H9 (cell line): ENCODE measurements at regions not wholly inside any gene's neighbourhood (a gene's known extent, or its start where the extent isn't known, plus 50 kb on each side); places are given as distances from the start of the nearest gene placed in this dataset.

ENCODE experiments used
- DNase-seq: peaks from one replicate; pipeline ENCODE4 v3.0.0-alpha.2; 2017
- H2AFZ ChIP-seq: one replicate; pipeline ENCODE4 v1.6.1; 2013; ENCODE audit warnings: mild to moderate bottlenecking, low read length, control low read depth, moderate library complexity
- H2AK5ac ChIP-seq: 2 replicates; pipeline ENCODE4 v1.6.1; 2013; ENCODE audit warnings: low read length, control low read depth, mixed read lengths; ENCODE audit not compliant: insufficient read length
- H2BK120ac ChIP-seq: one replicate; pipeline ENCODE4 v1.6.1; 2013; ENCODE audit warnings: low read depth, mild to moderate bottlenecking, low read length, control low read depth, inconsistent platforms; ENCODE audit not compliant: poor library complexity, severe bottlenecking
- H2BK12ac ChIP-seq: 2 replicates; pipeline ENCODE4 v1.6.1; 2013; ENCODE audit warnings: low read length, control low read depth, mixed read lengths, low read depth; ENCODE audit not compliant: insufficient read length
- H2BK15ac ChIP-seq: 2 replicates; pipeline ENCODE4 v1.6.1; 2013; ENCODE audit warnings: low read depth, low read length, control low read depth
- H2BK20ac ChIP-seq: one replicate; pipeline ENCODE4 v1.6.1; 2013; ENCODE audit warnings: low read depth, mild to moderate bottlenecking, low read length, control low read depth, inconsistent platforms; ENCODE audit not compliant: poor library complexity, severe bottlenecking
- H2BK5ac ChIP-seq: 2 replicates; pipeline ENCODE4 v1.6.1; 2013; ENCODE audit warnings: low read length, control low read depth, mixed read lengths; ENCODE audit not compliant: insufficient read length
- H3K14ac ChIP-seq: 2 replicates; pipeline ENCODE4 v1.6.1; 2013; ENCODE audit warnings: low read length, control low read depth; ENCODE audit not compliant: insufficient read depth
- H3K18ac ChIP-seq: 2 replicates; pipeline ENCODE4 v1.6.1; 2013; ENCODE audit warnings: low read depth, mild to moderate bottlenecking, mixed read lengths, low read length, control low read depth; ENCODE audit not compliant: insufficient read length
- H3K23ac ChIP-seq: 2 replicates; pipeline ENCODE4 v1.6.1; 2013; ENCODE audit warnings: low read length, control low read depth, mixed read lengths, low read depth; ENCODE audit not compliant: insufficient read length
- H3K23me2 ChIP-seq: 2 replicates; pipeline ENCODE4 v1.6.1; 2013; ENCODE audit warnings: low read depth, mild to moderate bottlenecking, mixed read lengths, low read length, control low read depth; ENCODE audit not compliant: insufficient read length, poor library complexity, severe bottlenecking
- H3K27ac ChIP-seq: 2 replicates; pipeline ENCODE4 v1.5.1; 2013; ENCODE audit warnings: low read length, control low read depth, mixed read lengths, low read depth; ENCODE audit not compliant: insufficient read length
- H3K27me3 ChIP-seq: 2 replicates; pipeline ENCODE4 v1.6.1; 2013; ENCODE audit warnings: low read length, control low read depth, inconsistent platforms; ENCODE audit not compliant: insufficient read depth
- H3K4ac ChIP-seq: 2 replicates; pipeline ENCODE4 v1.6.1; 2013; ENCODE audit warnings: low read depth, mild to moderate bottlenecking, control low read depth, inconsistent platforms, low read length, moderate library complexity
- H3K4me1 ChIP-seq: 2 replicates; pipeline ENCODE4 v1.6.1; 2013; ENCODE audit warnings: low read length, control low read depth, inconsistent platforms; ENCODE audit not compliant: insufficient read depth
- H3K4me2 ChIP-seq: 2 replicates; pipeline ENCODE4 v1.6.1; 2013; ENCODE audit warnings: low read length, control low read depth, mixed read lengths; ENCODE audit not compliant: insufficient read length, insufficient read depth
- H3K56ac ChIP-seq: 2 replicates; pipeline ENCODE4 v1.6.1; 2013; ENCODE audit warnings: low read depth, mild to moderate bottlenecking, mixed read lengths, low read length, control low read depth; ENCODE audit not compliant: insufficient read length
- H3K79me1 ChIP-seq: 2 replicates; pipeline ENCODE4 v1.6.1; 2013; ENCODE audit warnings: low read depth, mild to moderate bottlenecking, moderate library complexity, low read length, control low read depth, inconsistent platforms; ENCODE audit not compliant: insufficient read depth, poor library complexity, severe bottlenecking
- H3K79me2 ChIP-seq: 2 replicates; pipeline ENCODE4 v1.6.1; 2013; ENCODE audit warnings: low read length, control low read depth, inconsistent platforms; ENCODE audit not compliant: insufficient read depth
- H3K9ac ChIP-seq: 2 replicates; pipeline ENCODE4 v1.6.1; 2013; ENCODE audit warnings: low read length, control low read depth, mixed read lengths; ENCODE audit not compliant: insufficient read length; ENCODE audit errors: extremely low read depth
- H3K9me3 ChIP-seq: one replicate; pipeline ENCODE4 v1.6.1; 2013; ENCODE audit warnings: low read depth, low read length, inconsistent platforms; ENCODE audit not compliant: control insufficient read depth
- H3T11ph ChIP-seq: one replicate; pipeline ENCODE4 v1.6.1; 2013; ENCODE audit warnings: mild to moderate bottlenecking, low read length, control low read depth, inconsistent platforms
- H4K20me1 ChIP-seq: one replicate; pipeline ENCODE4 v1.6.1; 2013; ENCODE audit not compliant: control insufficient read depth, insufficient read length, insufficient read depth
- H4K5ac ChIP-seq: 2 replicates; pipeline ENCODE4 v1.6.1; 2013; ENCODE audit warnings: low read depth, mild to moderate bottlenecking, mixed read lengths, low read length, control low read depth; ENCODE audit not compliant: insufficient read length
- H4K8ac ChIP-seq: replicated peaks from 2 replicates; pipeline ENCODE4 v1.6.1; 2013; ENCODE audit warnings: low read length, control low read depth, mixed read lengths, low read depth; ENCODE audit not compliant: insufficient read length
- H4K91ac ChIP-seq: 2 replicates; pipeline ENCODE4 v1.6.1; 2013; ENCODE audit warnings: low read depth, mild to moderate bottlenecking, moderate library complexity, mixed read lengths, low read length, control low read depth; ENCODE audit not compliant: insufficient read length
- H3K27ac Mint-ChIP-seq, 3 experiments: 2 replicates in 2 of 3; 3 replicates in 1 of 3; pipeline ENCODE4 v1.8.0; 2020 to 2021; ENCODE audit warnings: mixed read lengths in 3 of 3, mild to moderate bottlenecking in 1 of 3, moderate library complexity in 1 of 3
- H3K27me3 Mint-ChIP-seq: 2 replicates; pipeline ENCODE4 v1.8.0; 2021; ENCODE audit warnings: low read depth, mild to moderate bottlenecking, moderate library complexity, mixed read lengths
- H3K36me3 Mint-ChIP-seq, 3 experiments: 2 replicates in 2 of 3; 3 replicates in 1 of 3; pipeline ENCODE4 v1.8.0; 2020 to 2021; ENCODE audit warnings: low read depth in 3 of 3, mixed read lengths in 3 of 3; ENCODE audit not compliant: insufficient read depth in 1 of 3
- H3K4me1 Mint-ChIP-seq, 2 experiments: 2 replicates each; pipeline ENCODE4 v1.8.0; 2020; ENCODE audit warnings: mixed read lengths in 2 of 2
- H3K4me3 Mint-ChIP-seq, 2 experiments: 2 replicates in 1 of 2; 3 replicates in 1 of 2; pipeline ENCODE4 v1.8.0; 2020 to 2021; ENCODE audit warnings: mild to moderate bottlenecking in 2 of 2, mixed read lengths in 2 of 2, moderate library complexity in 1 of 2
- H3K9me3 Mint-ChIP-seq, 2 experiments: 2 replicates in 1 of 2; 3 replicates in 1 of 2; pipeline ENCODE4 v1.8.0; 2020; ENCODE audit warnings: mild to moderate bottlenecking in 2 of 2, mixed read lengths in 2 of 2, moderate library complexity in 1 of 2
- CTCF ChIP-seq: fragments of 200-600 bp; sonication (generic); conservative IDR thresholded peaks from 3 replicates; pipeline ENCODE4 v1.8.0; 2021; ENCODE audit warnings: antibody characterized with exemption, mild to moderate bottlenecking
- WGBS: extraction: QIAGEN DNeasy Blood & Tissue Kit; methylation state at CpG from one replicate; pipeline ENCODE4 v1.1.7; 2013; ENCODE audit warnings: missing lambda C conversion rate, low lambda C conversion rate, mixed read lengths; ENCODE audit not compliant: insufficient read length; ENCODE audit errors: extremely low coverage; 5-methylcytosine and 5-hydroxymethylcytosine counted together

DNA sequence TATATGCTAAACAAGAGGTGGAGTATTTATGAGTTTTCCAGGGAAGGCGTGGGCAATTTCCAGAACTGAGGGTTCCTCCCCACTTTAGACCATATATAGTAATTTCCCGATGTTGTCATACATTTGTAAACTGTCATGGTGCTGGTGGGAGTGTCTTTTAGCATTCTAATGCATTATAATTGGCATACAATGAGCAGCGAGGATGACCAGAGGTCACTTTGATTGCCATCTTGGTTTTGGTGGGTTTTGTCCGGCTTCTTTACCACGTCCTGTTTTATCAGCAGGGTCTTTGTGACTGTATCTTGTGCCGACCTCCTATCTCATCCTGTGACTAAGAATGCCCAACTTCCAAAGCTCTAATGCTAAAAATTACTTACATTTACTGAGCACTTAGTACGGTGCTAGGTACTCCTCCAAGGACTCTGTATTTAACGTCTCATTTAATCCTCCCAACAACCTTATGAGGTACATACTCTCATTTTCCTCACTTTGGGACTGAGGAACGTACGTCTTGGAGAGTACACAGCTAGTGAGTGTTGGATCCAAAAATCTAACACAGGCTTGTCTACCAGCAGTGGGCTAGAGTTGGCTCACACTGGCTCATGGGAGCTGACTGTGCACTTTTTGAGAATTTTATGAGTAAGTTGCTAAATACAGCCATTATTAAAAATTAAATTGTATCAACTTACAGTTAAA, 144.8 kb upstream of the NEBL start:
- WGBS = no CpG with 5 or more reads among the region's 10 CpGs
- no peaks in the 10 kb centered on the region for H3K79me2 ChIP-seq
- H4K8ac ChIP-seq = no peak overlapping the region
- H3T11ph ChIP-seq = no peak overlapping the region
- H3K4me1 ChIP-seq = no peaks in the 10 kb centered on the region
- no peak overlapping the region for H3K9ac ChIP-seq
- DNase-seq = no peak
- no peak overlapping the region for H3K14ac ChIP-seq
- H3K27ac Mint-ChIP-seq = no peak overlapping the region
- H3K4me1 Mint-ChIP-seq = peaks cover 9 to 10% of the 10 kb centered on the region in 2 experiments
- TF ChIP-seq CTCF = no peak
- no peak overlapping the region for H3K27ac ChIP-seq
- H2AK5ac ChIP-seq = no peak overlapping the region
- H3K27me3 Mint-ChIP-seq = no peaks in the 10 kb centered on the region
- H4K20me1 ChIP-seq = no peaks in the 10 kb centered on the region
- peaks cover 0 to 2% (median 2%) of the 10 kb centered on the region in 3 experiments; a peak in 2 of 7 replicates for H3K36me3 Mint-ChIP-seq
- no peak overlapping the region for H3K4me3 Mint-ChIP-seq
- no peak overlapping the region for H3K4ac ChIP-seq
- H3K56ac ChIP-seq = no peak overlapping the region
- no peak overlapping the region for H4K5ac ChIP-seq
- H3K23ac ChIP-seq = no peak overlapping the region
- H4K91ac ChIP-seq = no peak overlapping the region
- H3K79me1 ChIP-seq = no peaks in the 10 kb centered on the region
- no peak overlapping the region for H3K4me2 ChIP-seq
- no peaks in the 10 kb centered on the region; a peak in 1 of 5 replicates for H3K9me3 Mint-ChIP-seq
- H2BK15ac ChIP-seq = no peak overlapping the region
- no peak overlapping the region for H2BK5ac ChIP-seq
- no peaks in the 10 kb centered on the region for H3K27me3 ChIP-seq
- no peak overlapping the region for H2BK20ac ChIP-seq
- H3K9me3 ChIP-seq = no peaks in the 10 kb centered on the region
- no peaks in the 10 kb centered on the region for H3K23me2 ChIP-seq
- no peak overlapping the region for H3K18ac ChIP-seq
- no peak overlapping the region for H2BK12ac ChIP-seq
- H2AFZ ChIP-seq = no peak overlapping the region
- no peak overlapping the region for H2BK120ac ChIP-seq
